ENCODE measurements at regions not wholly inside any gene's neighbourhood (a gene's known extent, or its start where the extent isn't known, plus 50 kb on each side); places are given as distances from the start of the nearest gene placed in this dataset.

- no peak overlapping the region for H3K4me3 ChIP-seq
- H3K36me3 ChIP-seq, result no peaks in the 10 kb centered on the region
- no peaks in the 10 kb centered on the region for H3K4me1 ChIP-seq
- TF ChIP-seq POLR2AphosphoS5 (IDR thresholded peaks at IDR 0.05), result no peak
- no peak for TF ChIP-seq EP300 (IDR thresholded peaks at IDR 0.05)
- TF ChIP-seq, protein P1, sequence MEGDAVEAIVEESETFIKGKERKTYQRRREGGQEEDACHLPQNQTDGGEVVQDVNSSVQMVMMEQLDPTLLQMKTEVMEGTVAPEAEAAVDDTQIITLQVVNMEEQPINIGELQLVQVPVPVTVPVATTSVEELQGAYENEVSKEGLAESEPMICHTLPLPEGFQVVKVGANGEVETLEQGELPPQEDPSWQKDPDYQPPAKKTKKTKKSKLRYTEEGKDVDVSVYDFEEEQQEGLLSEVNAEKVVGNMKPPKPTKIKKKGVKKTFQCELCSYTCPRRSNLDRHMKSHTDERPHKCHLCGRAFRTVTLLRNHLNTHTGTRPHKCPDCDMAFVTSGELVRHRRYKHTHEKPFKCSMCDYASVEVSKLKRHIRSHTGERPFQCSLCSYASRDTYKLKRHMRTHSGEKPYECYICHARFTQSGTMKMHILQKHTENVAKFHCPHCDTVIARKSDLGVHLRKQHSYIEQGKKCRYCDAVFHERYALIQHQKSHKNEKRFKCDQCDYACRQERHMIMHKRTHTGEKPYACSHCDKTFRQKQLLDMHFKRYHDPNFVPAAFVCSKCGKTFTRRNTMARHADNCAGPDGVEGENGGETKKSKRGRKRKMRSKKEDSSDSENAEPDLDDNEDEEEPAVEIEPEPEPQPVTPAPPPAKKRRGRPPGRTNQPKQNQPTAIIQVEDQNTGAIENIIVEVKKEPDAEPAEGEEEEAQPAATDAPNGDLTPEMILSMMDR (IDR thresholded peaks at IDR 0.05), result no peak
- no peak for TF ChIP-seq POLR2A (IDR thresholded peaks at IDR 0.05)
- DNase-seq (no peak), ATAC-seq (ENCODE audit: low FRiP score in 2 of 2) (no peak)
- no peak overlapping the region for H3K27ac ChIP-seq
- 71 to 84% methylated on average over 10 of the region's 10 CpGs for WGBS, 2 donors
- H3K9me3 ChIP-seq, result peaks cover 0 to 4% (median 1%) of the 10 kb centered on the region in 4 donors
- no peaks in the 10 kb centered on the region for H3K27me3 ChIP-seq
Observed at GRCh38 chr7:156223935-156224832, 411.9 kb upstream of the SHH start.

DNA sequence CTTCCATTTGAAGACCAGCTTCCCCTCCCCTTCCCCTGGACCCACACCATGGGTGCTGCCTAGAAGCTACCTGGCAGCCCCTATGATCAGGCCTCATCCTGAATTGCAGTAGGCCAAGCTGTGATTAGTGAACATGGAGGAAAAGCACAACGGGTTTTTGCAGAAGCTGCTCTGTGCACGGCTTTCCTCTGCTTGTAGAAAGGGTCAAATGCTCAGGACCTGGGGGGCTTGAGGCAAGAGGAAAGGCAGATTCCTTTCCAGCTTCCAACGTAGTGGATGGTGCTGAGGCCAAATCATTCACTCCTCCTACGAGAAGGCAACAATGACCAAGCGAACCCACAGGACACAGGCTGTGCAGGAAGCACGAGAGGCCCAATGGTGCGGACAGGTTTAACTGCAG lies 410.3 kb upstream of the SHH start:
- Histone ChIP-seq H3K4me1 (no peaks in the 10 kb centered on the region), H3K27ac (no peak overlapping the region), H3K9me3 (peaks cover 0 to 4% (median 1%) of the 10 kb centered on the region in 4 donors), H3K36me3 (no peaks in the 10 kb centered on the region), H3K4me3 (no peak overlapping the region), H3K27me3 (no peaks in the 10 kb centered on the region)
- no peak for ATAC-seq (ENCODE audit: low FRiP score in 2 of 2)
- WGBS, 2 donors, result 63 to 77% methylated on average over 7 of the region's 7 CpGs
- DNase-seq, result no peak
- TF ChIP-seq POLR2AphosphoS5 (IDR thresholded peaks at IDR 0.05) (no peak), EP300 (IDR thresholded peaks at IDR 0.05) (no peak), POLR2A (IDR thresholded peaks at IDR 0.05) (no peak)
- TF ChIP-seq, protein P1 (IDR thresholded peaks at IDR 0.05), result no peak

DNA sequence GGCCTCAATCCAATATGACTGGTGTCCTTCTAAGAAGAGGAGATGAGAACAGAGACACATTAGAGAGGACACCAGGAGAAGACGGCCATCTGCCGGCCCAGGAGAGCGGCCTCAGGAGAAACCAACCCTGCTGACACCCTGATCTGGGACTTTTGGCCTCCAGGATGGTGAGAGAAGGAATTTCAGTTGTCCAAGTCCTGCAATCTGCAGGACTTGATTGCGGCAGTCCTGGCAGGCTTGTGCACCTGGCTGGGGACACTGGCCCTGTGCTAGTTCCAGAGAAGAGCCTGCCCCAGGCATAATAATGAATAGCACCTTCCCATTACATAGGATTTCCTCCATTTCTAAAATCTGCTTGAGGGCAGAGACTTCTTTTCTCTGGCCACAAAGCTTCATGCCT lies 409.9 kb upstream of the SHH start:
- Histone ChIP-seq H3K4me1 (no peaks in the 10 kb centered on the region), H3K27me3 (no peaks in the 10 kb centered on the region), H3K9me3 (peaks cover 0 to 4% (median 1%) of the 10 kb centered on the region in 4 donors), H3K4me3 (no peak overlapping the region), H3K27ac (no peak overlapping the region), H3K36me3 (no peaks in the 10 kb centered on the region)
- WGBS, 2 donors, result 90 to 96% methylated on average over 4 of the region's 4 CpGs
- TF ChIP-seq, protein P1 (IDR thresholded peaks at IDR 0.05), result no peak
- no peak for TF ChIP-seq POLR2AphosphoS5 (IDR thresholded peaks at IDR 0.05)
- TF ChIP-seq EP300 (IDR thresholded peaks at IDR 0.05), result no peak
- no peak for TF ChIP-seq POLR2A (IDR thresholded peaks at IDR 0.05)
- no peak for DNase-seq
- no peak for ATAC-seq (ENCODE audit: low FRiP score in 2 of 2)

DNA sequence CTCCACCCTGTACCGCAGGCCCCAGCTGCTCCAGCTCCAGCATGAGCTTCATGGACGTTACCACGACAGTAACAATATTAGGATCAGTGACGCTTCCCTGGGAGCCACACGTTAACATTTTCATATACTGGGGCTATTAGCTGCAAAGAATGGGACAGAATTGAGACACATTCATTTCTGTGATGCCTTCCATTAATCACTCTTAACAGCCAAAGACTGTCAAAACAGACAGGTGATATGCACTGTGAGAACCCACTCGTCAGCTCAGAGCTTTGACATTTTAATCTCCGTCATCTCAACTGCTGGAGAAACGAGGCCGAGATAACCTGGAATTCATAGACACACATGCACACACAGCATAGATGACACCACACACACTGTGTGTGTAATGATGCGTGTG lies 408.4 kb upstream of the SHH start:
- peaks cover 0 to 4% (median 1%) of the 10 kb centered on the region in 4 donors for H3K9me3 ChIP-seq
- no peak overlapping the region for H3K4me3 ChIP-seq
- no peak overlapping the region for H3K27ac ChIP-seq
- H3K4me1 ChIP-seq, result no peaks in the 10 kb centered on the region
- H3K27me3 ChIP-seq, result no peaks in the 10 kb centered on the region
- H3K36me3 ChIP-seq, result no peaks in the 10 kb centered on the region
- 72 to 84% methylated on average over 10 of the region's 10 CpGs for WGBS, 2 donors
- TF ChIP-seq EP300 (IDR thresholded peaks at IDR 0.05), result no peak
- DNase-seq (no peak), ATAC-seq (ENCODE audit: low FRiP score in 2 of 2) (no peak)

- Histone ChIP-seq H3K4me3 (no peak overlapping the region), H3K27me3 (no peaks in the 10 kb centered on the region), H3K9me3 (peaks cover 0 to 4% (median 1%) of the 10 kb centered on the region in 4 donors), H3K4me1 (no peaks in the 10 kb centered on the region), H3K27ac (no peak overlapping the region), H3K36me3 (no peaks in the 10 kb centered on the region)
- no peak for ATAC-seq (ENCODE audit: low FRiP score in 2 of 2)
- peak in 1 of 2 donors; percentile 60 for DNase-seq
- whole genome bisulfite sequencing, 2 donors, result 88% methylated on average over 16 of the region's 16 CpGs
- TF ChIP-seq, protein P1 (IDR thresholded peaks at IDR 0.05), result no peak
- TF ChIP-seq EP300 (IDR thresholded peaks at IDR 0.05), result no peak
- TF ChIP-seq POLR2A (IDR thresholded peaks at IDR 0.05), result no peak
- TF ChIP-seq POLR2AphosphoS5 (IDR thresholded peaks at IDR 0.05), result no peak
Observed at GRCh38 chr7:156220078-156220605, 407.9 kb upstream of the SHH start.

Data from upper lobe of left lung (tissue), 6 donors.